Mesenchymal stem cell (in vitro differentiated cells and primary cell): ENCODE measurements at regions not wholly inside any gene's neighbourhood (a gene's known extent, or its start where the extent isn't known, plus 50 kb on each side); places are given as distances from the start of the nearest gene placed in this dataset.
"Not testable (repeated sequence)": the region's sequence is repeated elsewhere in the genome, so short reads cannot be mapped to it uniquely, and the experiment has no call there.

Source experiments
- DNase-seq: peaks from one replicate; pipeline ENCODE4 v3.0.0-alpha.2; 2013
- H2AFZ ChIP-seq: one replicate; pipeline ENCODE4 v1.6.1; 2013; ENCODE audit warnings: low read depth, mild to moderate bottlenecking, control low read depth, inconsistent platforms, low read length, moderate library complexity
- H2AK5ac ChIP-seq: 2 replicates; pipeline ENCODE4 v1.6.1; 2013; ENCODE audit warnings: low read length, moderate library complexity, mild to moderate bottlenecking, inconsistent platforms; ENCODE audit not compliant: severe bottlenecking
- H2BK120ac ChIP-seq: one replicate; pipeline ENCODE4 v1.6.1; 2013; ENCODE audit warnings: low read depth, mild to moderate bottlenecking, inconsistent platforms, low read length, moderate library complexity
- H2BK12ac ChIP-seq, 2 experiments: one replicate each; pipeline ENCODE4 v1.6.1; 2013; ENCODE audit warnings: inconsistent platforms in 2 of 2, low read length in 2 of 2, mild to moderate bottlenecking in 2 of 2, moderate library complexity in 2 of 2, control low read depth in 1 of 2
- H2BK15ac ChIP-seq: one replicate; pipeline ENCODE4 v1.6.1; 2013; ENCODE audit warnings: mild to moderate bottlenecking, low read depth, inconsistent platforms; ENCODE audit not compliant: poor library complexity, severe bottlenecking
- H2BK5ac ChIP-seq: 2 replicates; pipeline ENCODE4 v1.6.1; 2013; ENCODE audit warnings: low read depth, mild to moderate bottlenecking, low read length, control low read depth, inconsistent platforms; ENCODE audit not compliant: poor library complexity, severe bottlenecking
- H3K14ac ChIP-seq, 2 experiments: one replicate each; pipeline ENCODE4 v1.6.1; 2013; ENCODE audit warnings: inconsistent platforms in 2 of 2, low read length in 2 of 2, control low read depth in 1 of 2, mild to moderate bottlenecking in 1 of 2, moderate library complexity in 1 of 2
- H3K18ac ChIP-seq, 2 experiments: one replicate each; pipeline ENCODE4 v1.6.1; 2013; ENCODE audit warnings: inconsistent platforms in 2 of 2, low read length in 2 of 2, control low read depth in 1 of 2, low read depth in 1 of 2, mild to moderate bottlenecking in 1 of 2
- H3K23ac ChIP-seq, 2 experiments: one replicate each; pipeline ENCODE4 v1.6.1; 2013; ENCODE audit warnings: inconsistent platforms in 2 of 2, low read length in 2 of 2, mild to moderate bottlenecking in 2 of 2, moderate library complexity in 2 of 2, control low read depth in 1 of 2
- H3K27ac ChIP-seq: 2 replicates; pipeline ENCODE4 v1.5.1; 2013; ENCODE audit warnings: mild to moderate bottlenecking, moderate library complexity, low read length, control low read depth, inconsistent platforms; ENCODE audit not compliant: poor library complexity, severe bottlenecking
- H3K27me3 ChIP-seq, 2 experiments: 2 replicates each; pipeline versions ENCODE4 v1.6.1 to v1.7.0; 2013; ENCODE audit warnings: low read length in 2 of 2, mild to moderate bottlenecking in 2 of 2, moderate library complexity in 2 of 2, control low read depth in 1 of 2, inconsistent platforms in 1 of 2; ENCODE audit not compliant: control insufficient read depth in 1 of 2, insufficient read depth in 1 of 2
- H3K36me3 ChIP-seq, 2 experiments: 2 replicates each; pipeline versions ENCODE4 v1.6.1 to v1.7.0; 2013; ENCODE audit warnings: low read length in 2 of 2, control low read depth in 1 of 2, inconsistent platforms in 1 of 2, low read depth in 1 of 2, mild to moderate bottlenecking in 1 of 2; ENCODE audit not compliant: insufficient read depth in 2 of 2, control insufficient read depth in 1 of 2
- H3K4ac ChIP-seq, 2 experiments: one replicate each; pipeline ENCODE4 v1.6.1; 2013; ENCODE audit warnings: inconsistent platforms in 2 of 2, low read length in 2 of 2, mild to moderate bottlenecking in 2 of 2, moderate library complexity in 2 of 2, control low read depth in 1 of 2, low read depth in 1 of 2
- H3K4me1 ChIP-seq: 2 replicates; pipeline ENCODE4 v1.6.1; 2013; ENCODE audit warnings: low read depth, low read length, control low read depth; ENCODE audit not compliant: control insufficient read depth, insufficient read depth
- H3K4me2 ChIP-seq: 2 replicates; pipeline ENCODE4 v1.6.1; 2013; ENCODE audit warnings: low read length, mild to moderate bottlenecking, inconsistent platforms; ENCODE audit not compliant: poor library complexity, severe bottlenecking
- H3K4me3 ChIP-seq, 2 experiments: 2 replicates each; pipeline versions ENCODE4 v1.5.1 to v1.7.0; 2013; ENCODE audit warnings: low read length in 2 of 2, mild to moderate bottlenecking in 2 of 2, control low read depth in 1 of 2, low read depth in 1 of 2; ENCODE audit not compliant: insufficient read depth in 1 of 2
- H3K79me1 ChIP-seq: replicated peaks from 2 replicates; pipeline ENCODE4 v1.6.1; 2013; ENCODE audit warnings: mild to moderate bottlenecking, control low read depth, low read length, inconsistent platforms; ENCODE audit not compliant: poor library complexity, severe bottlenecking
- H3K9ac ChIP-seq: 2 replicates; pipeline ENCODE4 v1.7.0; 2013; ENCODE audit warnings: mild to moderate bottlenecking, low read length, moderate library complexity
- H3K9me3 ChIP-seq: 2 replicates; pipeline ENCODE4 v1.7.0; 2013; ENCODE audit warnings: mild to moderate bottlenecking, low read length; ENCODE audit not compliant: control insufficient read depth
- H4K8ac ChIP-seq: one replicate; pipeline ENCODE4 v1.6.1; 2013; ENCODE audit warnings: inconsistent platforms, mild to moderate bottlenecking, low read length, moderate library complexity
- H4K91ac ChIP-seq: one replicate; pipeline ENCODE4 v1.6.1; 2013; ENCODE audit warnings: mild to moderate bottlenecking, low read length, inconsistent platforms
- whole genome bisulfite sequencing: methylation state at CpG from one replicate; pipeline ENCODE4 v1.1.7; 2013; ENCODE audit warnings: mixed read lengths; 5-methylcytosine and 5-hydroxymethylcytosine counted together

- H3K4ac ChIP-seq, H3K18ac ChIP-seq, H3K23ac ChIP-seq, H3K36me3 ChIP-seq, H2BK5ac ChIP-seq, H3K9me3 ChIP-seq, H4K8ac ChIP-seq, H3K27ac ChIP-seq, H3K27me3 ChIP-seq, H2BK15ac ChIP-seq, H3K4me3 ChIP-seq, H3K4me1 ChIP-seq, H3K4me2 ChIP-seq, H2AFZ ChIP-seq, H3K14ac ChIP-seq, H4K91ac ChIP-seq, H2BK12ac ChIP-seq, DNase-seq, H2AK5ac ChIP-seq, H3K9ac ChIP-seq, H3K79me1 ChIP-seq, H2BK120ac ChIP-seq: not testable (repeated sequence)
- WGBS = 75% methylated on average over 2 of the region's 3 CpGs
Observed at GRCh38 chrX:128383846-128384245, 331.6 kb upstream of the ACTRT1 start.

- Histone ChIP-seq H2BK120ac (no peak overlapping the region), H3K9me3 (no peaks in the 10 kb centered on the region), H2AK5ac (no peak overlapping the region), H2AFZ (no peak overlapping the region), H3K9ac (no peak overlapping the region), H3K27ac (no peak overlapping the region), H3K36me3 (no peaks in the 10 kb centered on the region), H3K14ac (no peak overlapping the region), H3K23ac (no peak overlapping the region), H3K4me1 (no peaks in the 10 kb centered on the region), H4K8ac (no peak overlapping the region), H3K27me3 (no peaks in the 10 kb centered on the region), H3K4ac (no peak overlapping the region), H3K4me3 (no peak overlapping the region), H2BK5ac (no peak overlapping the region), H2BK15ac (no peak overlapping the region), H3K18ac (no peak overlapping the region), H2BK12ac (no peak overlapping the region), H3K79me1 (no peaks in the 10 kb centered on the region), H3K4me2 (no peak overlapping the region), H4K91ac (no peak overlapping the region)
- 59% methylated on average over 2 of the region's 3 CpGs for WGBS
- no peak for DNase-seq
Observed at GRCh38 chrX:128365492-128365891, 313.3 kb upstream of the ACTRT1 start.

- no CpG with 5 or more reads among the region's 1 CpG for WGBS
Observed at GRCh38 chrX:128335671-128336070, 283.5 kb upstream of the ACTRT1 start.

DNA sequence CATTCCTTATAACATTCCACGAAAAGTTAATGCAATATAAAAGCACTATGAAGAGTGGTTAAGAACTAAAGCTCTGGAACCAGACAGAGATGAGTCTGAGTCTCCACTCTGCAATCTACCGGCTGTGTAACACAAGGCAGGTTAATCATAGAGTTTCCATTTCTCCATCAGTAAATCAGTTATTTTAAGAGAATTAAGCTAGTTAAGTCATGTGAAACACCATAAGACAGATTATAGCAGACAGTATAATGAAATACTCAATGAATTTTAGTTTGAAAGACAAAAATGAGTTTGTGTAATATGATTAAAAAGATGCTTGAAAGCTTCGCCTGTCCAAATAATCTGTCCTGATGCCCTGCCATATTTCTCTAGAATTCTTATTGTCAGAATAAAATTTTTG is 282.6 kb upstream of the ACTRT1 start:
- H4K91ac ChIP-seq = no peak overlapping the region
- H2AK5ac ChIP-seq = no peak overlapping the region
- no peak overlapping the region for H2BK120ac ChIP-seq
- H3K18ac ChIP-seq = no peak overlapping the region
- no peak overlapping the region for H2BK15ac ChIP-seq
- H3K27me3 ChIP-seq = no peaks in the 10 kb centered on the region
- no peak overlapping the region for H3K4me3 ChIP-seq
- no peak overlapping the region for H3K23ac ChIP-seq
- H2AFZ ChIP-seq = no peak overlapping the region
- peaks cover 8% of the 10 kb centered on the region for H3K9me3 ChIP-seq
- no peak overlapping the region for H3K14ac ChIP-seq
- H3K4me2 ChIP-seq = no peak overlapping the region
- H3K27ac ChIP-seq = no peak overlapping the region
- H4K8ac ChIP-seq = no peak overlapping the region
- no peak overlapping the region for H3K4ac ChIP-seq
- no peak overlapping the region for H2BK12ac ChIP-seq
- no peaks in the 10 kb centered on the region for H3K79me1 ChIP-seq
- H3K9ac ChIP-seq = no peak overlapping the region
- no peaks in the 10 kb centered on the region for H3K36me3 ChIP-seq
- DNase-seq = no peak
- no CpG with 5 or more reads among the region's 3 CpGs for WGBS
- H3K4me1 ChIP-seq = no peaks in the 10 kb centered on the region
- H2BK5ac ChIP-seq = no peak overlapping the region

More at GRCh38 chrX:128335671-128336070, 283.5 kb upstream of the ACTRT1 start:
- Histone ChIP-seq H2BK120ac (no peak overlapping the region), H3K79me1 (no peaks in the 10 kb centered on the region), H4K91ac (no peak overlapping the region), H2AFZ (no peak overlapping the region), H3K4ac (no peak overlapping the region), H2AK5ac (no peak overlapping the region), H3K23ac (no peak overlapping the region), H2BK15ac (no peak overlapping the region), H3K4me3 (no peak overlapping the region), H3K18ac (no peak overlapping the region), H3K14ac (no peak overlapping the region), H3K36me3 (no peaks in the 10 kb centered on the region), H3K9ac (no peak overlapping the region), H3K4me1 (no peaks in the 10 kb centered on the region), H3K4me2 (no peak overlapping the region), H2BK12ac (no peak overlapping the region), H3K9me3 (peaks cover 8% of the 10 kb centered on the region), H2BK5ac (no peak overlapping the region), H3K27me3 (no peaks in the 10 kb centered on the region), H3K27ac (no peak overlapping the region), H4K8ac (no peak overlapping the region)
- DNase-seq = no peak
